SK-N-SH treated with all-trans-retinoic acid at 6 μM for 48 hours (cell line): ENCODE measurements at regions not wholly inside any gene's neighbourhood (a gene's known extent, or its start where the extent isn't known, plus 50 kb on each side); places are given as distances from the start of the nearest gene placed in this dataset.
"Not testable (repeated sequence)": the region's sequence is repeated elsewhere in the genome, so short reads cannot be mapped to it uniquely, and the experiment has no call there.

Experiments used
- ATAC-seq: fragments of 200-7000 bp; cut with Tn5 transposase; 3 replicates; pipeline ENCODE4 v1.9.1; 2020; ENCODE audit warnings: mild to moderate bottlenecking, moderate library complexity
- BACH2 ChIP-seq: fragments of 250-450 bp; sonication (Bioruptor Pico); IDR thresholded peaks from 2 replicates; pipeline ENCODE4 v1.9.0; 2021; ENCODE audit warnings: mild to moderate bottlenecking, borderline replicate concordance
- CSDC2 ChIP-seq: fragments of 250-450 bp; sonication (Bioruptor Pico); IDR thresholded peaks from 2 replicates; pipeline ENCODE4 v1.5.0; 2020; ENCODE audit warnings: mild to moderate bottlenecking, moderate library complexity
- ESRRG ChIP-seq: fragments of 250-450 bp; sonication (Bioruptor Pico); IDR thresholded peaks from 2 replicates; pipeline ENCODE4 v1.6.1; 2021; ENCODE audit warnings: mild to moderate bottlenecking
- GLIS3 ChIP-seq: fragments of 250-450 bp; sonication (Bioruptor Pico); IDR thresholded peaks from 2 replicates; pipeline ENCODE4 v1.5.0; 2020; ENCODE audit warnings: mild to moderate bottlenecking, moderate library complexity
- ISL1 ChIP-seq: fragments of 250-450 bp; sonication (Bioruptor Pico); IDR thresholded peaks from 2 replicates; pipeline ENCODE4 v2.1.2; 2022; ENCODE audit warnings: mild to moderate bottlenecking, moderate library complexity
- OSR1 ChIP-seq: fragments of 250-450 bp; sonication (Bioruptor Pico); IDR thresholded peaks from 2 replicates; pipeline ENCODE4 v1.8.0; 2022; ENCODE audit warnings: moderate library complexity, mild to moderate bottlenecking, inconsistent platforms
- PATZ1 ChIP-seq: fragments of 250-450 bp; sonication (Bioruptor Pico); IDR thresholded peaks from 2 replicates; pipeline ENCODE4 v1.8.0; 2020; ENCODE audit warnings: mild to moderate bottlenecking, moderate library complexity, borderline replicate concordance
- PPARA ChIP-seq: fragments of 250-450 bp; sonication (Bioruptor Pico); IDR thresholded peaks from 2 replicates; pipeline ENCODE4 v1.5.0; 2020; ENCODE audit warnings: mild to moderate bottlenecking, borderline replicate concordance
- RARB ChIP-seq: fragments of 250-450 bp; sonication (Bioruptor Pico); IDR thresholded peaks from 2 replicates; pipeline ENCODE4 v1.8.0; 2021; ENCODE audit warnings: mild to moderate bottlenecking, moderate library complexity
- SNAI2 ChIP-seq: fragments of 250-450 bp; sonication (Bioruptor Pico); IDR thresholded peaks from 2 replicates; pipeline ENCODE4 v1.5.0; 2020; ENCODE audit warnings: mild to moderate bottlenecking, moderate library complexity
- TCF4 ChIP-seq: fragments of 250-450 bp; sonication (Bioruptor Pico); IDR thresholded peaks from 2 replicates; pipeline ENCODE4 v1.8.0; 2021; ENCODE audit warnings: mild to moderate bottlenecking, moderate library complexity, borderline replicate concordance
- TOX ChIP-seq: fragments of 250-450 bp; sonication (Bioruptor Pico); IDR thresholded peaks from 2 replicates; pipeline ENCODE4 v1.8.0; 2021; ENCODE audit warnings: mild to moderate bottlenecking, moderate library complexity, borderline replicate concordance
- TSHZ2 ChIP-seq: fragments of 250-450 bp; sonication (Bioruptor Pico); IDR thresholded peaks from 2 replicates; pipeline ENCODE4 v1.5.0; 2020; ENCODE audit warnings: mild to moderate bottlenecking, moderate library complexity
- ZFP3 ChIP-seq: fragments of 250-450 bp; sonication (Bioruptor Pico); IDR thresholded peaks from 2 replicates; pipeline ENCODE4 v1.5.0; 2020; ENCODE audit warnings: mild to moderate bottlenecking, moderate library complexity
- ZFP30 ChIP-seq: fragments of 450-650 bp; formaldehyde crosslinking; IDR thresholded peaks from 2 replicates; pipeline ENCODE4 v1.5.0; 2022; ENCODE audit warnings: mild to moderate bottlenecking, moderate library complexity
- ZNF565 ChIP-seq: fragments of 450-650 bp; formaldehyde crosslinking; conservative IDR thresholded peaks from 2 replicates; pipeline ENCODE4 v1.5.0; 2020; ENCODE audit warnings: low read depth, mild to moderate bottlenecking, moderate library complexity
- ZNF70 ChIP-seq: fragments of 450-650 bp; formaldehyde crosslinking; IDR thresholded peaks from 2 replicates; pipeline ENCODE4 v1.5.0; 2020; ENCODE audit warnings: mild to moderate bottlenecking, moderate library complexity
- ZNF8 ChIP-seq: fragments of 450-650 bp; formaldehyde crosslinking; IDR thresholded peaks from 2 replicates; pipeline ENCODE4 v1.5.0; 2020; ENCODE audit warnings: mild to moderate bottlenecking, moderate library complexity
- TF ChIP-seq, protein P1 (sequence below): fragments of 250-450 bp; sonication (Bioruptor Pico); IDR thresholded peaks from 2 replicates; pipeline ENCODE4 v1.5.1; 2021; ENCODE audit warnings: mild to moderate bottlenecking, moderate library complexity
- TF ChIP-seq, protein P2 (sequence below): fragments of 250-450 bp; sonication (Bioruptor Pico); IDR thresholded peaks from 2 replicates; pipeline ENCODE4 v1.8.0; 2021; ENCODE audit warnings: low read depth, mild to moderate bottlenecking, moderate library complexity, borderline replicate concordance

- TF ChIP-seq PATZ1 (CRISPR knock-in tag) (no peak), BACH2 (CRISPR knock-in tag) (no peak), RARB (CRISPR knock-in tag) (no peak), TSHZ2 (CRISPR knock-in tag) (no peak), ISL1 (no peak), ZNF565 (no peak), GLIS3 (CRISPR knock-in tag) (no peak), OSR1 (CRISPR knock-in tag) (no peak), ZNF8 (no peak), ESRRG (CRISPR knock-in tag) (no peak), CSDC2 (CRISPR knock-in tag) (no peak)
- TF ChIP-seq, protein P1, sequence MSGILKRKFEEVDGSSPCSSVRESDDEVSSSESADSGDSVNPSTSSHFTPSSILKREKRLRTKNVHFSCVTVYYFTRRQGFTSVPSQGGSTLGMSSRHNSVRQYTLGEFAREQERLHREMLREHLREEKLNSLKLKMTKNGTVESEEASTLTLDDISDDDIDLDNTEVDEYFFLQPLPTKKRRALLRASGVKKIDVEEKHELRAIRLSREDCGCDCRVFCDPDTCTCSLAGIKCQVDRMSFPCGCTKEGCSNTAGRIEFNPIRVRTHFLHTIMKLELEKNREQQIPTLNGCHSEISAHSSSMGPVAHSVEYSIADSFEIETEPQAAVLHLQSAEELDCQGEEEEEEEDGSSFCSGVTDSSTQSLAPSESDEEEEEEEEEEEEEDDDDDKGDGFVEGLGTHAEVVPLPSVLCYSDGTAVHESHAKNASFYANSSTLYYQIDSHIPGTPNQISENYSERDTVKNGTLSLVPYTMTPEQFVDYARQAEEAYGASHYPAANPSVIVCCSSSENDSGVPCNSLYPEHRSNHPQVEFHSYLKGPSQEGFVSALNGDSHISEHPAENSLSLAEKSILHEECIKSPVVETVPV (CRISPR knock-in tag): no peak
- TF ChIP-seq, protein P2, sequence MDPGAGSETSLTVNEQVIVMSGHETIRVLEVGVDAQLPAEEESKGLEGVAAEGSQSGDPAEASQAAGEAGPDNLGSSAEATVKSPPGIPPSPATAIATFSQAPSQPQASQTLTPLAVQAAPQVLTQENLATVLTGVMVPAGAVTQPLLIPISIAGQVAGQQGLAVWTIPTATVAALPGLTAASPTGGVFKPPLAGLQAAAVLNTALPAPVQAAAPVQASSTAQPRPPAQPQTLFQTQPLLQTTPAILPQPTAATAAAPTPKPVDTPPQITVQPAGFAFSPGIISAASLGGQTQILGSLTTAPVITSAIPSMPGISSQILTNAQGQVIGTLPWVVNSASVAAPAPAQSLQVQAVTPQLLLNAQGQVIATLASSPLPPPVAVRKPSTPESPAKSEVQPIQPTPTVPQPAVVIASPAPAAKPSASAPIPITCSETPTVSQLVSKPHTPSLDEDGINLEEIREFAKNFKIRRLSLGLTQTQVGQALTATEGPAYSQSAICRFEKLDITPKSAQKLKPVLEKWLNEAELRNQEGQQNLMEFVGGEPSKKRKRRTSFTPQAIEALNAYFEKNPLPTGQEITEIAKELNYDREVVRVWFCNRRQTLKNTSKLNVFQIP (CRISPR knock-in tag): no peak
- ATAC-seq: no peak
Measured at GRCh38 chr13:83077499-83077898, 804.8 kb downstream of the SLITRK1 start.

DNA sequence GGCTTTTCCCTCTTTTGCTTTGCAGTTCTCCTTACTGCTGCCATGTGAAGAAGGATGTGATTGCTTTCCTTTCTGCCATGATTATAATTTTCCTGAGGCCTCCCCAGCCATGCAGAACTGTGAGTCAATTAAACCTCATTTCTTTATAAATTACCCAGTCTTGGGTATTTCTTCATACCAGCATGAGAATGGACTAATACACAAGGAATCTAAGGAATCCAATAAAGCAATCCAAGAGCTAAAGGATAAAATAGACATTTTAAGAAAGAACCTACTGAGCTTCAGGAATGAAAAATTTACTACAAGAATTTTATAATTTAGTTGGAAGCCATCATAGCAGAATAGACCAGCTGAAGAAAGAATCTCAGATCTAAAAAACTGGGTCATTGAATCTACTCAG, 808.3 kb downstream of the SLITRK1 start:
- not testable (repeated sequence) for ATAC-seq

GRCh38 chr13:83065108-83065507, 817.2 kb downstream of the SLITRK1 start:
- TF ChIP-seq OSR1 (CRISPR knock-in tag) (no peak), ISL1 (no peak), TCF4 (no peak), ZNF70 (CRISPR knock-in tag) (no peak), BACH2 (CRISPR knock-in tag) (no peak), ZFP30 (CRISPR knock-in tag) (no peak), ZNF565 (no peak), PPARA (CRISPR knock-in tag) (no peak), SNAI2 (CRISPR knock-in tag) (no peak)
- TF ChIP-seq, protein P2 (CRISPR knock-in tag): no peak
- peak; percentile 86 for ATAC-seq

DNA sequence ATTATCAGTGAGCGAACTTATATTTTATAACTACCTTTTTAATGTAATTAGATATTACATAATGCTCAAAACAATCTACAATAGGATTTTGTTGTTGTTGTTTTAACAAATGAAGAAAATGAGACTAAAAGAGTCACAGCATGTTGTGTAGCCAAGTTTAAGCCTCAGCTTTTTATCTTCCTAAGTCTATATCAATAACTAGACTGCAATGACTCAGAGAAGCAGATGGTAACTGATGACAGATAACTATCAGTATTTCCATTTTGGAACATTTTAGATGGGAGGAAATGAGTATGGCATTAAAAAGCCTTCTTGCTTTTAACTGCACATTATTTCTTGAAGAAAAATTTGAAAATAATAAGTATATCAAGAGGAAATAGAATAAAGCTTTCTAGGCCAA, 825.2 kb downstream of the SLITRK1 start:
- TF ChIP-seq ZFP3: no peak
- peak; percentile 11; the same call in 1 of the 2 replicates for TF ChIP-seq TOX (CRISPR knock-in tag)
- ATAC-seq: peak; percentile 86
